ENCODE measurements at regions not wholly inside any gene's neighbourhood (a gene's known extent, or its start where the extent isn't known, plus 50 kb on each side); places are given as distances from the start of the nearest gene placed in this dataset.

- TF ChIP-seq POLR2AphosphoS5 (IDR thresholded peaks at IDR 0.05; ENCODE audit: low read depth, low read length) (no peak), REST (IDR thresholded peaks at IDR 0.05; ENCODE audit: insufficient read depth in 1 of 2, low read depth in 2 of 2, low read length in 1 of 2) (no peak)
These were observed 563.8 kb downstream of the TLR4 start for GRCh38 chr9:118268046-118268445.

All from Panc1 (cell line).